ENCODE measurements at regions not wholly inside any gene's neighbourhood (a gene's known extent, or its start where the extent isn't known, plus 50 kb on each side); places are given as distances from the start of the nearest gene placed in this dataset.

DNA sequence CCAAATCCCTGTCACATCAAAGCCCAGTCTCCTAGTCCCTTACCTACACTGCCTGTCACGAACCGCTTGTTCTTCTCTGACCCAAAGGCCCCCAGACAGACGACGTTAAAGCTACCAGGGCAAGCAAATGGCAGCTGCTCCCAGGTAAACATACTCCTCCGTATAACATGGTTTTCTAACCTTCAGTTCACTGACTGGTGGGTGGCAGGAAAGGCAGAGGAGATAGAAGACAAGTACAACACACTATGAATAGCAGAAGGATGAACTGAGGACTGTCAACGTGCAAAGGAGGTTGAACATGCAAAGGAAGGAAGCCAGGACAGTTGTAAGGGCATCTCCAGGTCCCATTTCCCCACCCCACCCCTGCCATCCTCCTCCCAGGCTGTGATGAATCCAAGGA is 449.8 kb downstream of the SHISA9 start:
- no peak for TF ChIP-seq CTCF (IDR thresholded peaks at IDR 0.05; ENCODE audit: low read depth, low read length)
- no peak for TF ChIP-seq EZH2phosphoT487 (IDR thresholded peaks at IDR 0.05; ENCODE audit: low read depth)

Measured in OCI-LY3 (cell line).